MG63 (cell line): ENCODE measurements at regions not wholly inside any gene's neighbourhood (a gene's known extent, or its start where the extent isn't known, plus 50 kb on each side); places are given as distances from the start of the nearest gene placed in this dataset.
"Not testable (repeated sequence)": the region's sequence is repeated elsewhere in the genome, so short reads cannot be mapped to it uniquely, and the experiment has no call there.

Experiments used
- DNase-seq: peaks from one replicate; pipeline ENCODE4 v3.0.0-alpha.2; 2020
- H3K27me3 ChIP-seq: fragments of 250-450 bp; sonication (Bioruptor Pico); 2 replicates; pipeline ENCODE4 v1.5.1; 2020; ENCODE audit warnings: mild to moderate bottlenecking, moderate library complexity
- H3K36me3 ChIP-seq: fragments of 250-450 bp; sonication (Bioruptor Pico); 2 replicates; pipeline ENCODE4 v1.5.1; 2020; ENCODE audit warnings: mild to moderate bottlenecking, moderate library complexity
- H3K4me3 ChIP-seq: fragments of 250-450 bp; sonication (Bioruptor Pico); 2 replicates; pipeline ENCODE4 v1.5.1; 2020; ENCODE audit warnings: mild to moderate bottlenecking, moderate library complexity
- H3K9me3 ChIP-seq: fragments of 250-450 bp; sonication (Bioruptor Pico); 2 replicates; pipeline ENCODE4 v1.5.1; 2020; ENCODE audit warnings: mild to moderate bottlenecking, moderate library complexity

DNA sequence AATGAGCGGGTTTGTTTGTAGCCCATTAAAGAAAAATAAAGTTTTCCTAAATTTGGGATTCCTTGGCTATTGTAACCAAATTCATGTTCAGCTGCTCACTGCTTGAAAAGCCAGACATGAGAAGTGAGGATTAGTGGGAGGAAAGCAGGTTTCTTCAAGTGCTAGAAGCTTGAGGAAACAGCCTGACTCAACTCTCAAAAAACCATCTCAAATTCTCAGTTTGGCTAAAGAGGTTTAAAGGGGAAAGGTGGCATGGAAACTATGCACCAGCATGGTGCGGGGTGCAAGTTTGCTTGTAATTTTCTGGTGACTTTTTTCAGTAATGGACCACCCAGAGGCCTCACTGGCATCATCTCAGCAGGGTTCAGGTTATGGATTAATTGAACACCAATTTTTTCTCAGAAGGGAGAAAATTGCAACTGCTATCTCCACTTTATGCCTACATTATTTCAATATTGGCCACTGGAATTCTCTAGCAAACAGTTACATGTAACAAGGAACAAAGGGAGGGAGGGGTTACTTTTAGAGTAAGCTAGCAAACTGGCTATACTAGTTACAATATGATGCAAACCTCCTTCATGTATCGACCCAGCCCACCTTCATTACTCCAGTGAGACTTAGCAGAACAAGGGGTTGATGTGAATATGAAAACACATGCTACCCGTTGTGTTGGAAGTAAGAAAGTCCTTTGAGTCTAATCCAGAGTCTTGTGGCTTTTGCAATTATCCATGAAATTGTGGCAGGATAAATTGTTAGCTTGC, 85.0 kb upstream of the IFNGR1 start:
- no peaks in the 10 kb centered on the region for H3K9me3 ChIP-seq
- no peak overlapping the region for H3K4me3 ChIP-seq
- H3K36me3 ChIP-seq = no peaks in the 10 kb centered on the region
- DNase-seq = no peak
- H3K27me3 ChIP-seq = no peaks in the 10 kb centered on the region

- Histone ChIP-seq H3K27me3 (no peaks in the 10 kb centered on the region), H3K4me3 (no peak overlapping the region), H3K9me3 (no peaks in the 10 kb centered on the region), H3K36me3 (no peaks in the 10 kb centered on the region)
- no peak for DNase-seq
Observed at GRCh38 chr6:137303441-137303840, 84.3 kb upstream of the IFNGR1 start.

DNA sequence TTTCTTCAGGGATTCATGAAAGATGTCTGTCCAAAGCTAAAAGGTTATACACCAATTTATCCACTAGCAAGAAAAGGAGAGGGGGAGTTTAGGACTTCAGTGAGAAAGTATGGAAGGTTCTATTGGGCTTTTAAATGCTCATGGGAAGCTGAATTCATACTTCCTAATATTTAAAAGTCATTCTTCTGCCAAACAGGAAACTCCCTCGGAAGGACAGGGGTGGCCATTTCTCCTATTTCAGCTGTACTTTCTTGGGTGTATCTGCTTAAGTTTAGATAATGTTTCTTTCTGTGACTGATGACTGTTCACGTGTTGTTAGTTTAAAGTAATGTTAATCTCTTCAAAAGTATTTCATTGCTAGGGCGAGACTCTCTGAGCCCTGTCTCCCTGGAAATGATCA, 80.5 kb upstream of the IFNGR1 start:
- H3K4me3 ChIP-seq = no peak overlapping the region

GRCh38 chr6:137297887-137298286, 78.7 kb upstream of the IFNGR1 start:
- Histone ChIP-seq H3K36me3 (no peaks in the 10 kb centered on the region), H3K9me3 (no peaks in the 10 kb centered on the region), H3K4me3 (no peak overlapping the region), H3K27me3 (no peaks in the 10 kb centered on the region)
- DNase-seq = no peak

More for the DNA sequence above, 80.5 kb upstream of the IFNGR1 start:
- Histone ChIP-seq H3K27me3 (no peaks in the 10 kb centered on the region), H3K36me3 (no peaks in the 10 kb centered on the region), H3K9me3 (no peaks in the 10 kb centered on the region)
- DNase-seq = no peak

GRCh38 chr6:137292326-137292725, 73.1 kb upstream of the IFNGR1 start:
- H3K36me3 ChIP-seq, H3K9me3 ChIP-seq, DNase-seq, H3K27me3 ChIP-seq, H3K4me3 ChIP-seq: not testable (repeated sequence)

- no peaks in the 10 kb centered on the region for H3K9me3 ChIP-seq
- no peak for DNase-seq
- no peaks in the 10 kb centered on the region for H3K36me3 ChIP-seq
- H3K4me3 ChIP-seq = no peak overlapping the region
- H3K27me3 ChIP-seq = no peaks in the 10 kb centered on the region
Observed at GRCh38 chr6:137291441-137291840, 72.3 kb upstream of the IFNGR1 start.

DNA sequence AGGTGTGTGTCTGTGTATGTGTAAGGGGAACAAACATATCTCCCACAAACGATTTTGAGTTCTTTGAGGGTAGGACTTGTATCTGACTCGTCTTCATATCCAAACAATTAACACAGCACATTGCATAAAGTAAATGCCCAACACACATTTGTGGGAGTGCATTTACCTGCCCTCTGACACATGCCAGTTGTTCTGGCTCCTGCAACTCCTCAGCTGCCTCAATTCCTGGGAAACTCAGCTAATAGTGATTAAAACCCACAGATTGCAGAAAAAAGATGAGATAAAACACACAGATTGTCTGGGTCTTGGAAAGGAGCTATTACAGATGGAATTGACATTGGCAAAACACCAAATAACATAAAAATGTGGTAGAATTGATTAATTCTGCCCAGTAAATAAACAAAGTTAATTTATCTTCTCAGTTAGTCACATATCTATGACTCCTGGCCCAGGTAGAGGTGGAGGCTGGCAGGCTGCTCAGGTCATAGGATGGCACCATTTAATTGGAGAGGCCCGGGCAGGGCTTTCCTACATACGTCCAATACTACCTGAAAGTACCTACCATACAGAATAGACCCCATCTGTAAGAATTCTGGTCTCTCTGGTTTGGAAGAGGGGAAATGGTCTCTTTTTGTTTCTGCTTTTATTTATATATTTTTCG, 71.5 kb upstream of the IFNGR1 start:
- no peak for DNase-seq
- Histone ChIP-seq H3K9me3 (no peaks in the 10 kb centered on the region), H3K27me3 (no peaks in the 10 kb centered on the region), H3K36me3 (no peaks in the 10 kb centered on the region), H3K4me3 (no peak overlapping the region)

DNA sequence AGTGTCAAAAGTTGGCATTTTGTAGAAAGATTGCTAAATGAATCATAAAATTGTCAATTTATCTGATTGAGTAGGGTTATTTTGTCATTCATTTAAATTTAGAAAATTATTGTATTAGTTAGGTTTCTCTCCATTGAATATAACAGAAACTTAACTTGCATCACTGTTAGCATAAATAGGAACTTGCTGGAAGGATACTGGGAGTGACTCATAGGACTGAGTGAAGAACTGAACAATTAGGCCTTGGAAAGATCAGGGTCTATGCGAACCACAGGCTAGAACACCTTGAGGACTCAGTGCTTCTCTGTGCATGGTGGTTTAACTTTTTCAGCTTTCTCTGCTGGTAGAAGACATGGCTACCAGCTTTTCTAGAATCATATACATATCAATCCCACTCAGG, 67.7 kb upstream of the IFNGR1 start:
- Histone ChIP-seq H3K9me3 (no peaks in the 10 kb centered on the region), H3K36me3 (no peaks in the 10 kb centered on the region), H3K4me3 (no peak overlapping the region), H3K27me3 (no peaks in the 10 kb centered on the region)
- DNase-seq = no peak

DNA sequence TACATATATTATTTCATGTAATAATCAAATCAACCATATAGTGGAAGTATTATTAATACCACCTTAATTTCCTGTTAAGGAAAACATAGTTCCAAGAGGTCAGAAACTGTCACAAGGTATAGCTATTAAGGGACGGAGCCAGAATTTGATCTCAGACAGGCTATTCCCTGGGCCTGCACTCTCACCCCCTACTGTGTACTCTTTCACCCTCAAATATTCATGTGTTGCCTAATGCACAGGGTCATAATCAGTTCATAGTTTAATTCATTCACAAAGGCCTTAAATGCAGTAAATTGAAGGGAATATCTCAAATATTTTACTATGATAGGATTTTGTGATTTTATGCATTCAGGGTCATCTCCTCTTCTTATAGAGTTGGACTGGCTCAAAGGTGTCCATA, 67.2 kb upstream of the IFNGR1 start:
- Histone ChIP-seq H3K9me3 (no peaks in the 10 kb centered on the region), H3K36me3 (no peaks in the 10 kb centered on the region), H3K27me3 (no peaks in the 10 kb centered on the region), H3K4me3 (no peak overlapping the region)
- DNase-seq = no peak

- no peak overlapping the region for H3K4me3 ChIP-seq
- no peaks in the 10 kb centered on the region for H3K9me3 ChIP-seq
- H3K36me3 ChIP-seq = no peaks in the 10 kb centered on the region
- H3K27me3 ChIP-seq = no peaks in the 10 kb centered on the region
- DNase-seq = no peak
Observed at GRCh38 chr6:137284811-137285110, 65.6 kb upstream of the IFNGR1 start.

DNA sequence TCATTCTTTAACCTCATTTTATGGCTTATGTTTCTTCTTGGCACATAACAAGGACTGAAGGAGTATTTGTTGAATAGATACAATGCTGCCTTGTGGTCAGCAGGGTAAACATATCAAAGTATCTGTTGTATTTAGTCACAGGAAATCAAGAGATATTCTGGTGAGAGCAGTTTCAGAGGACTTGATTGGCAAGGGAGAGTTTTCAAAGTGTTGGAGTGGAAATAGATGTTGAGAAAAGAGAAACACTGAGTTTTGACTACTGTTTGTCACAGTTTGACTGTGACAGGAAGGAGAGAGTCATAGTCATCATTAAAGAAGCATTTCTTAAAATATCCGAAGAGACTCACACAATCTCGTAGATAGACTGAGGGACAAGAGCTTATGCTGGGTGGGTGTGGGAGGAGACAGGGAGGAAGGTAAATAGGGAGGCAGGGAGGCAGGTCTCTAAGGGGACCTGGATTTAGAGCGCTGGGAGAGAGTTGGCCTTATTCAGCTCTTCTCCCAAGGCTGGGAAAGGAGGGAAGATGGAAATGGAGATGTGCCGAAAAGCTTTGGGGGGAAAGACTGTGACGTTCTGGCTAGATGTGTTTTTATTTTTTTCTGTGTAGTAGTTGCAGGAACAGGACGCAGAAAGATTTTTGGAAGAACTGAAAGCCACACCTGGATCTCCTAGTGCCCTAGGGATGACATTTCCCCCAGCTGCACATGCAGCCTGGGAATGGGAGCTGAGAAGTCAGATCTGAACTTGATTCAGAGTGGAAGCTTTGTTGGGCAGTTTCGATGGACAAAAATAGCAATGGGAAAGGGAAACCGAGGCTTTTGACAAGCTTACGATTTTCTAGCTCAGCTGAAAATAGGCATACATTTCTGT, 65.0 kb upstream of the IFNGR1 start:
- no peaks in the 10 kb centered on the region for H3K27me3 ChIP-seq
- DNase-seq = no peak
- H3K36me3 ChIP-seq = no peaks in the 10 kb centered on the region
- H3K9me3 ChIP-seq = no peaks in the 10 kb centered on the region
- no peak overlapping the region for H3K4me3 ChIP-seq

- no peak overlapping the region for H3K4me3 ChIP-seq
- H3K9me3 ChIP-seq = no peaks in the 10 kb centered on the region
- no peaks in the 10 kb centered on the region for H3K36me3 ChIP-seq
- no peak for DNase-seq
- no peaks in the 10 kb centered on the region for H3K27me3 ChIP-seq
Observed at GRCh38 chr6:137283080-137283479, 63.9 kb upstream of the IFNGR1 start.

DNA sequence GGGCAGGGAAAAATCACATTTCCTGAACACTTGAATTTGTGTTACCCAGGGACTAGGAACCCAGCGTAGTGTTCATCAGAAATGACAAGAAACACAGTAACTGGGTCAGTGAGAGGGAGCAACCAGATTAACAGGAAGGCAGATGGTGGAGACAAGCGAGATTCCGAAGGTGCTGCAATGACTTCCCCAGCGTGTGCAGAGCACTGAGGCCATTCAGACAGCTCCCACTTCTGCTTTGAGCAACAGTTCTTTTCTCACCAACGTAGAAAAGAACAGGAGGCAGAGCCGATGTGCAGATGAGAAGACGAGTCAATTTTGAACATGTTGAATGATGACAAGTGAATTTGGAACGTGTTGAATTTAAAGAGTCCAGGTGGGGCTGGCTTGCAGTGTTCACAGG, 63.1 kb upstream of the IFNGR1 start:
- no peak for DNase-seq

GRCh38 chr6:137279279-137279678, 60.1 kb upstream of the IFNGR1 start:
- H3K27me3 ChIP-seq, H3K4me3 ChIP-seq, H3K36me3 ChIP-seq, DNase-seq, H3K9me3 ChIP-seq: not testable (repeated sequence)

More for the DNA sequence above, 63.1 kb upstream of the IFNGR1 start:
- Histone ChIP-seq H3K36me3 (no peaks in the 10 kb centered on the region), H3K9me3 (no peaks in the 10 kb centered on the region), H3K4me3 (no peak overlapping the region), H3K27me3 (no peaks in the 10 kb centered on the region)

- Histone ChIP-seq H3K9me3 (no peaks in the 10 kb centered on the region), H3K36me3 (no peaks in the 10 kb centered on the region), H3K4me3 (no peak overlapping the region), H3K27me3 (no peaks in the 10 kb centered on the region)
- DNase-seq = peak; percentile 53
Observed at GRCh38 chr6:137277971-137278637, 58.9 kb upstream of the IFNGR1 start.

- no peaks in the 10 kb centered on the region for H3K27me3 ChIP-seq
- no peak for DNase-seq
Observed at GRCh38 chr6:137272403-137272802, 53.2 kb upstream of the IFNGR1 start.

More at GRCh38 chr6:137272403-137272802, 53.2 kb upstream of the IFNGR1 start:
- no peaks in the 10 kb centered on the region for H3K36me3 ChIP-seq
- no peak overlapping the region for H3K4me3 ChIP-seq
- no peaks in the 10 kb centered on the region for H3K9me3 ChIP-seq
